ENCODE measurements at regions not wholly inside any gene's neighbourhood (a gene's known extent, or its start where the extent isn't known, plus 50 kb on each side); places are given as distances from the start of the nearest gene placed in this dataset.
A peak's percentile ranks its signal among the peaks of the same experiment; 100 is the strongest.

DNA sequence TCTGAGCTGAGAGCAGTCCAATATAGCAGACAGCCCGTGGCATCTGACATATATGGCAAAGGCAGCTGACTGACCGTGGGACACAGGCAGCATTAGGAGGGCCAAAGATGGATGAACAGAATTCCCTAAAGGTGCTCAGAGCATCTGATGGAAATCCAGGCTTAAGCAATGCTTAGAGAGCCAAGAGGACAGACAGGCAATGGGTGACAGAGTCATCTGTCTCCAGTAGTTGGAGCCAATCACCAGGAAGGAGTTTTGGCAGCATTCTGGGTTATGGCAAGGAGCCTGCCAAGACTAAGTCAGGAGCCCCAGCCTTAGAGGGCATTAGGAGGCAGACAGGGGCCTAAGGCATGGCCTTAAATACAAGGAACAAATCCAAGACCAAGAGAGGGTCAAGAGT is 153.3 kb upstream of the USP9X start:
- intact Hi-C loops (cut with DNase I), result no loop called here
- H3K27me3 ChIP-seq, result no peaks in the 10 kb centered on the region
- no peak for TF ChIP-seq POLR2AphosphoS5 (IDR thresholded peaks at IDR 0.05; ENCODE audit: insufficient read depth in 1 of 2, low read depth in 1 of 2)
- TF ChIP-seq POLR2A (IDR thresholded peaks at IDR 0.05), result no peak
- no peak for TF ChIP-seq CTCF (IDR thresholded peaks at IDR 0.05)
- H3K9me3 ChIP-seq, result no peaks in the 10 kb centered on the region
- DNase-seq (ENCODE audit: extremely low spot score in 2 of 2), result no peak
- peaks cover 5% of the 10 kb centered on the region for H3K4me1 ChIP-seq
- no peak overlapping the region for H3K4me3 ChIP-seq
- no peak overlapping the region for H3K27ac ChIP-seq
- H3K36me3 ChIP-seq, result no peaks in the 10 kb centered on the region

- Histone ChIP-seq H3K36me3 (no peaks in the 10 kb centered on the region), H3K27me3 (no peaks in the 10 kb centered on the region), H3K4me1 (peaks cover 5% of the 10 kb centered on the region), H3K4me3 (peak overlapping the region; percentile 6 to 21), H3K27ac (peak overlapping the region; percentile 59), H3K9me3 (no peaks in the 10 kb centered on the region)
- no peak for DNase-seq (ENCODE audit: extremely low spot score in 2 of 2)
- intact Hi-C loops (cut with DNase I), result no loop called here
- no peak for TF ChIP-seq POLR2AphosphoS5 (IDR thresholded peaks at IDR 0.05; ENCODE audit: insufficient read depth in 1 of 2, low read depth in 1 of 2)
- TF ChIP-seq CTCF (IDR thresholded peaks at IDR 0.05), result no peak
- no peak for TF ChIP-seq POLR2A (IDR thresholded peaks at IDR 0.05)
Measured at GRCh38 chrX:40933132-40933705, 152.0 kb upstream of the USP9X start.

DNA sequence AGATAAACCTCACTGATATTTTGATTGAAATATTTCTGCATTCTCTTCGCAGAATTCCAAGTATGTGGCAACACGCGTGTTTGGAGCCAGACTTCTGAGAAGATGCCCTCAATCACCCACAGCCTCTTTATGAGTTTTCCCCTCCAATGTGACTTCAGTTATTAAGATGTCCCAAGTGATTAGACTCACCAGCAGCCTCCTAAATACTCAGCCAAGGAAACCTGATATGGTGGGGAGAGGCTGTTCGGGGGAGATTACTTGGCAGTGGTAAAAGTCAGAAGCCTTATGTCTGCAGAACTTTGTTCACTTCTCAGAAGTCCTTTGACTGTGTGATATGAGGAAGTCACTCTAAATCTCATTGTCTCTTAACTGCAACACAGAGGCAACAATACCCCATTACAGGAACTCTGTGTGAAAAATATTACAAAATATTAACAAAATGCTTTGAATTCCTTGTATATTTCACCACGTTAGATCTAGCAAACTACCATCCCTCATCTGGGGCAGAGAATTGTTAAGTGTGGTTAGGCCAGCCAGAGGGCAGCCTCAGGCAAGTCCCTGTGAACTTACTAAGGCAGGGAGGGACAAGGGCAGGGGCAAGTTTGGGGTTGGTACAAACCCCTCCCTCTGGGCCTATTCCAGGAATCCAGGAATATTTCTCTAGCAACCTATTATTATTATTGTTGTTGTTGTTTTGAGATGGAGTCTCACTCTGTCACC is 151.4 kb upstream of the USP9X start:
- Histone ChIP-seq H3K36me3 (no peaks in the 10 kb centered on the region), H3K4me1 (peaks cover 5% of the 10 kb centered on the region), H3K9me3 (no peaks in the 10 kb centered on the region), H3K27me3 (no peaks in the 10 kb centered on the region), H3K27ac (peak overlapping the region; percentile 59), H3K4me3 (peak overlapping the region; percentile 6 to 21)
- TF ChIP-seq POLR2A (IDR thresholded peaks at IDR 0.05), result no peak
- TF ChIP-seq POLR2AphosphoS5 (IDR thresholded peaks at IDR 0.05; ENCODE audit: insufficient read depth in 1 of 2, low read depth in 1 of 2), result no peak
- TF ChIP-seq CTCF (IDR thresholded peaks at IDR 0.05), result no peak
- intact Hi-C loops (cut with DNase I), result no loop called here
- DNase-seq (ENCODE audit: extremely low spot score in 2 of 2), result no peak

- intact Hi-C loops (cut with DNase I), result no loop called here
- TF ChIP-seq POLR2AphosphoS5 (IDR thresholded peaks at IDR 0.05; ENCODE audit: insufficient read depth in 1 of 2, low read depth in 1 of 2) (no peak), POLR2A (IDR thresholded peaks at IDR 0.05) (no peak), CTCF (IDR thresholded peaks at IDR 0.05) (no peak)
- H3K4me3 ChIP-seq, result no peak overlapping the region
- H3K4me1 ChIP-seq, result peaks cover 5% of the 10 kb centered on the region
- no peaks in the 10 kb centered on the region for H3K36me3 ChIP-seq
- no peaks in the 10 kb centered on the region for H3K27me3 ChIP-seq
- DNase-seq (ENCODE audit: extremely low spot score in 2 of 2), result no peak
- no peaks in the 10 kb centered on the region for H3K9me3 ChIP-seq
- H3K27ac ChIP-seq, result no peak overlapping the region
Measured at GRCh38 chrX:40936827-40937226, 148.4 kb upstream of the USP9X start.

GRCh38 chrX:40938423-40938822 is 146.8 kb upstream of the USP9X start:
- no peaks in the 10 kb centered on the region for H3K36me3 ChIP-seq
- H3K27ac ChIP-seq, result no peak overlapping the region
- no peak for DNase-seq (ENCODE audit: extremely low spot score in 2 of 2)
- TF ChIP-seq POLR2AphosphoS5 (IDR thresholded peaks at IDR 0.05; ENCODE audit: insufficient read depth in 1 of 2, low read depth in 1 of 2) (no peak), POLR2A (IDR thresholded peaks at IDR 0.05) (no peak), CTCF (IDR thresholded peaks at IDR 0.05) (no peak)
- no peaks in the 10 kb centered on the region for H3K4me1 ChIP-seq
- no peak overlapping the region for H3K4me3 ChIP-seq
- intact Hi-C loops (cut with DNase I), result no loop called here
- H3K9me3 ChIP-seq, result no peaks in the 10 kb centered on the region
- H3K27me3 ChIP-seq, result no peaks in the 10 kb centered on the region
